ENCODE measurements at regions not wholly inside any gene's neighbourhood (a gene's known extent, or its start where the extent isn't known, plus 50 kb on each side); places are given as distances from the start of the nearest gene placed in this dataset.

GRCh38 chr5:21263361-21263760 lies 1275.4 kb upstream of the CDH18 start:
- no peak overlapping the region for H3K27ac ChIP-seq
- no peaks in the 10 kb centered on the region for H3K27me3 Mint-ChIP-seq (ENCODE audit: insufficient read depth, low read depth)
- H3K79me2 ChIP-seq (ENCODE audit: low read depth), result no peaks in the 10 kb centered on the region
- no peaks in the 10 kb centered on the region for H4K20me1 ChIP-seq (ENCODE audit: low read depth)
- no peaks in the 10 kb centered on the region for H3K4me1 ChIP-seq
- H3K9me3 Mint-ChIP-seq, result no peaks in the 10 kb centered on the region
- no peaks in the 10 kb centered on the region for H3K36me3 ChIP-seq
- no peaks in the 10 kb centered on the region for H3K4me1 Mint-ChIP-seq
- H3K27me3 ChIP-seq, result no peaks in the 10 kb centered on the region
- no peak for DNase-seq (ENCODE audit: low spot score)
- no peak overlapping the region for H3K9ac ChIP-seq
- H2AFZ ChIP-seq (replicated peaks), result no peak overlapping the region
- no peaks in the 10 kb centered on the region for H3K9me3 ChIP-seq (ENCODE audit: low read depth)
- TF ChIP-seq EZH2phosphoT487 (IDR thresholded peaks at IDR 0.05), result no peak
- no peak for TF ChIP-seq EZH2 (IDR thresholded peaks at IDR 0.05)
- no peak for TF ChIP-seq CTCF (IDR thresholded peaks at IDR 0.05)
- no peak overlapping the region for H3K4me3 Mint-ChIP-seq
- H3K36me3 Mint-ChIP-seq, result no peaks in the 10 kb centered on the region
- H3K27ac Mint-ChIP-seq, result no peak overlapping the region
- H3K4me2 ChIP-seq, result no peak overlapping the region
- H3F3A ChIP-seq (ENCODE audit: low read depth), result no peaks in the 10 kb centered on the region
- no peak overlapping the region for H3K4me3 ChIP-seq

DNA sequence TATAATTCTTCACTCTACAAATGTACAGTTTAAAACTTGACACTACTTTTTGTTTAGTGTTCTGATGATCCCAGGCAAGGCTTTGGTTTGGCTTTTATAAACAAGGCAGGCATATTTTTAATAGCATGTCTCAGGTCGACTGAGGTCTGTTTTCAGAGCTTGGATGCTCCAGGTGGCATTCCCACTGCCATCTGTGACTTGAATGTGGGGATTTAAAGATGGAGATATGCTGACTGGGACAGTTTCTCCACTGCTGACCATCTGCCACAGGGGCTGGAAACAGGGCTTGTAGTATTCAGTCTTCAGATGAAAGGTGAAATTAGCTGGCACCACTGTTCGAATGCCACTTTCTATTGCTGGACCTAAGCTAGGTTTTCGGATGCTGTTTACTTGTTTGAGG lies 1266.2 kb upstream of the CDH18 start:
- Mint-ChIP-seq H3K27ac (no peak overlapping the region), H3K27me3 (ENCODE audit: insufficient read depth, low read depth) (peaks cover 3% of the 10 kb centered on the region), H3K4me3 (no peak overlapping the region), H3K9me3 (peaks cover 12% of the 10 kb centered on the region), H3K4me1 (no peaks in the 10 kb centered on the region), H3K36me3 (peaks cover 3% of the 10 kb centered on the region)
- Histone ChIP-seq H3F3A (ENCODE audit: low read depth) (no peaks in the 10 kb centered on the region), H3K4me2 (no peak overlapping the region), H3K4me3 (no peak overlapping the region), H3K27me3 (no peaks in the 10 kb centered on the region), H3K9ac (no peak overlapping the region), H3K27ac (no peak overlapping the region), H2AFZ (replicated peaks) (no peak overlapping the region), H3K4me1 (no peaks in the 10 kb centered on the region), H3K36me3 (no peaks in the 10 kb centered on the region), H3K79me2 (ENCODE audit: low read depth) (no peaks in the 10 kb centered on the region), H3K9me3 (ENCODE audit: low read depth) (no peaks in the 10 kb centered on the region), H4K20me1 (ENCODE audit: low read depth) (no peaks in the 10 kb centered on the region)
- TF ChIP-seq EZH2phosphoT487 (IDR thresholded peaks at IDR 0.05) (no peak), CTCF (IDR thresholded peaks at IDR 0.05) (no peak), EZH2 (IDR thresholded peaks at IDR 0.05) (no peak)
- DNase-seq (ENCODE audit: low spot score), result no peak

GRCh38 chr5:21244982-21245381 lies 1257.0 kb upstream of the CDH18 start:
- no peaks in the 10 kb centered on the region for H3K27me3 Mint-ChIP-seq (ENCODE audit: insufficient read depth, low read depth)
- Histone ChIP-seq H4K20me1 (ENCODE audit: low read depth) (no peaks in the 10 kb centered on the region), H3K9me3 (ENCODE audit: low read depth) (no peaks in the 10 kb centered on the region), H3K27ac (no peak overlapping the region), H3K9ac (no peak overlapping the region), H3K4me3 (no peak overlapping the region), H3K27me3 (no peaks in the 10 kb centered on the region), H3K79me2 (ENCODE audit: low read depth) (no peaks in the 10 kb centered on the region), H3K4me1 (no peaks in the 10 kb centered on the region), H3K36me3 (no peaks in the 10 kb centered on the region), H2AFZ (replicated peaks) (no peak overlapping the region), H3K4me2 (no peak overlapping the region), H3F3A (ENCODE audit: low read depth) (no peaks in the 10 kb centered on the region)
- H3K27ac Mint-ChIP-seq, result no peak overlapping the region
- H3K36me3 Mint-ChIP-seq, result no peaks in the 10 kb centered on the region
- no peak for DNase-seq (ENCODE audit: low spot score)
- peaks cover 2% of the 10 kb centered on the region for H3K4me1 Mint-ChIP-seq
- TF ChIP-seq EZH2phosphoT487 (IDR thresholded peaks at IDR 0.05), result no peak
- no peak for TF ChIP-seq EZH2 (IDR thresholded peaks at IDR 0.05)
- TF ChIP-seq CTCF (IDR thresholded peaks at IDR 0.05), result no peak
- H3K4me3 Mint-ChIP-seq, result no peak overlapping the region
- peaks cover under 1% of the 10 kb centered on the region for H3K9me3 Mint-ChIP-seq

- Histone ChIP-seq H3K27ac (no peak overlapping the region), H4K20me1 (ENCODE audit: low read depth) (no peaks in the 10 kb centered on the region), H3K9me3 (ENCODE audit: low read depth) (no peaks in the 10 kb centered on the region), H2AFZ (replicated peaks) (no peak overlapping the region), H3F3A (ENCODE audit: low read depth) (no peaks in the 10 kb centered on the region), H3K4me3 (no peak overlapping the region), H3K4me1 (no peaks in the 10 kb centered on the region), H3K27me3 (no peaks in the 10 kb centered on the region), H3K4me2 (no peak overlapping the region), H3K79me2 (ENCODE audit: low read depth) (no peaks in the 10 kb centered on the region), H3K36me3 (no peaks in the 10 kb centered on the region), H3K9ac (no peak overlapping the region)
- Mint-ChIP-seq H3K27me3 (ENCODE audit: insufficient read depth, low read depth) (no peaks in the 10 kb centered on the region), H3K4me3 (no peak overlapping the region), H3K9me3 (no peaks in the 10 kb centered on the region), H3K4me1 (no peaks in the 10 kb centered on the region), H3K27ac (no peak overlapping the region), H3K36me3 (no peaks in the 10 kb centered on the region)
- no peak for TF ChIP-seq CTCF (IDR thresholded peaks at IDR 0.05)
- no peak for TF ChIP-seq EZH2 (IDR thresholded peaks at IDR 0.05)
- no peak for TF ChIP-seq EZH2phosphoT487 (IDR thresholded peaks at IDR 0.05)
- no peak for DNase-seq (ENCODE audit: low spot score)
These were observed 1250.8 kb upstream of the CDH18 start for GRCh38 chr5:21238786-21239185.

Data from neural progenitor cell (in vitro differentiated cells).